Mesendoderm (in vitro differentiated cells): ENCODE measurements at regions not wholly inside any gene's neighbourhood (a gene's known extent, or its start where the extent isn't known, plus 50 kb on each side); places are given as distances from the start of the nearest gene placed in this dataset.
"Not testable (repeated sequence)": the region's sequence is repeated elsewhere in the genome, so short reads cannot be mapped to it uniquely, and the experiment has no call there.

Source experiments
- DNase-seq: peaks from one replicate; pipeline ENCODE4 v3.0.0; 2013
- H2AK5ac ChIP-seq: 2 replicates; pipeline ENCODE4 v1.6.1; 2013; ENCODE audit warnings: low read length, inconsistent platforms
- H2BK120ac ChIP-seq: 2 replicates; pipeline ENCODE4 v1.6.1; 2013; ENCODE audit warnings: low read depth, mild to moderate bottlenecking, low read length, moderate library complexity, mixed read lengths
- H2BK15ac ChIP-seq: replicated peaks from 2 replicates; pipeline ENCODE4 v1.6.1; 2013; ENCODE audit warnings: low read depth, mild to moderate bottlenecking, moderate library complexity
- H2BK5ac ChIP-seq: 2 replicates; pipeline ENCODE4 v1.6.1; 2013; ENCODE audit warnings: low read length, inconsistent platforms
- H3K18ac ChIP-seq: 2 replicates; pipeline ENCODE4 v1.6.1; 2013; ENCODE audit warnings: mild to moderate bottlenecking, low read length, mixed read lengths
- H3K23ac ChIP-seq: one replicate; pipeline ENCODE4 v1.6.1; 2013; ENCODE audit warnings: low read length
- H3K27ac ChIP-seq: 2 replicates; pipeline ENCODE4 v1.5.1; 2013; ENCODE audit warnings: low read depth, mild to moderate bottlenecking, inconsistent platforms, low read length, moderate library complexity
- H3K27me3 ChIP-seq: 2 replicates; pipeline ENCODE4 v1.6.1; 2013; ENCODE audit warnings: low read length, control low read depth, mild to moderate bottlenecking, inconsistent platforms; ENCODE audit not compliant: insufficient read depth, poor library complexity
- H3K36me3 ChIP-seq: 2 replicates; pipeline ENCODE4 v1.6.1; 2013; ENCODE audit warnings: low read length, inconsistent platforms; ENCODE audit not compliant: control insufficient read depth, insufficient read depth
- H3K4ac ChIP-seq: one replicate; pipeline ENCODE4 v1.6.1; 2013; ENCODE audit warnings: low read depth, mild to moderate bottlenecking, low read length, moderate library complexity
- H3K4me1 ChIP-seq: 2 replicates; pipeline ENCODE4 v1.6.1; 2013; ENCODE audit warnings: low read depth, low read length, inconsistent platforms; ENCODE audit not compliant: control insufficient read depth
- H3K4me2 ChIP-seq: 2 replicates; pipeline ENCODE4 v1.6.1; 2013; ENCODE audit warnings: low read length
- H3K4me3 ChIP-seq: 2 replicates; pipeline ENCODE4 v1.5.1; 2013; ENCODE audit warnings: mild to moderate bottlenecking, low read length
- H3K56ac ChIP-seq: one replicate; pipeline ENCODE4 v1.6.1; 2013; ENCODE audit warnings: low read length
- H3K79me1 ChIP-seq: 2 replicates; pipeline ENCODE4 v1.6.1; 2013; ENCODE audit warnings: low read length, inconsistent platforms
- H3K79me2 ChIP-seq: 2 replicates; pipeline ENCODE4 v1.6.1; 2013; ENCODE audit warnings: mild to moderate bottlenecking, low read length; ENCODE audit not compliant: control insufficient read depth, insufficient read depth
- H3K9ac ChIP-seq: 2 replicates; pipeline ENCODE4 v1.6.1; 2013; ENCODE audit warnings: low read length, inconsistent platforms
- H4K5ac ChIP-seq: one replicate; pipeline ENCODE4 v1.6.1; 2013; ENCODE audit warnings: low read length
- H4K8ac ChIP-seq: one replicate; pipeline ENCODE4 v1.6.1; 2013; ENCODE audit warnings: low read depth, mild to moderate bottlenecking, control low read depth, low read length, moderate library complexity
- WGBS: extraction: QIAGEN DNeasy Blood & Tissue Kit; methylation state at CpG from one replicate; pipeline ENCODE4 v1.1.7; 2013; ENCODE audit warnings: low lambda C conversion rate, missing lambda C conversion rate; ENCODE audit not compliant: insufficient coverage; ENCODE audit errors: extremely low coverage; 5-methylcytosine and 5-hydroxymethylcytosine counted together

DNA sequence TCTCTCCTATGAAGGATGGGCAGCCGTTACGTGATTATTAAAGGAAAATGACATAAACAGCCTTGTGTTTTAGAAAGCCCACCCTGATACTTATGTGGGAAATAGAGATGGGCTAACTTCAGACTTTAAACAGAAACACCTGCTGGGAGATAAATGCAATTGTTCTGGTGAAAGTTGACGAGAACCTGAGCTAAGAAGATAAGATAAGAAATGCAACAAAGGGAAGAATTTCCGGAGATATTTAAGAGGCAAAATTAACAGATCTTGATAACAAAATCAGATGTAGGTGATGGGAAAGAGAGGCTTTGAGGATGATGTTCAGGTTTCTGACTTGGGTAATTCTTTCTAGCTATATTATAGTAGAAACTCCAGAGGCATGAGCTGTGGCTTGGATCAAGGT lies 102.7 kb upstream of the SLC7A11 start:
- H3K9ac ChIP-seq, result no peak overlapping the region
- H2BK15ac ChIP-seq, result no peak overlapping the region
- peaks cover 2% of the 10 kb centered on the region for H3K4me1 ChIP-seq
- no peaks in the 10 kb centered on the region for H3K79me1 ChIP-seq
- DNase-seq, result peak; percentile 72
- no peak overlapping the region for H4K8ac ChIP-seq
- no peak overlapping the region for H3K56ac ChIP-seq
- H3K36me3 ChIP-seq, result no peaks in the 10 kb centered on the region
- no peak overlapping the region for H3K18ac ChIP-seq
- H3K4ac ChIP-seq, result no peak overlapping the region
- H3K79me2 ChIP-seq, result no peaks in the 10 kb centered on the region
- no peak overlapping the region for H3K27ac ChIP-seq
- no peak overlapping the region for H3K23ac ChIP-seq
- H2AK5ac ChIP-seq, result no peak overlapping the region
- no peak overlapping the region for H3K4me3 ChIP-seq
- no CpG with 5 or more reads among the region's 4 CpGs for WGBS
- H4K5ac ChIP-seq, result no peak overlapping the region
- H2BK120ac ChIP-seq, result no peak overlapping the region
- H2BK5ac ChIP-seq, result no peak overlapping the region
- H3K27me3 ChIP-seq, result no peaks in the 10 kb centered on the region
- no peak overlapping the region for H3K4me2 ChIP-seq

DNA sequence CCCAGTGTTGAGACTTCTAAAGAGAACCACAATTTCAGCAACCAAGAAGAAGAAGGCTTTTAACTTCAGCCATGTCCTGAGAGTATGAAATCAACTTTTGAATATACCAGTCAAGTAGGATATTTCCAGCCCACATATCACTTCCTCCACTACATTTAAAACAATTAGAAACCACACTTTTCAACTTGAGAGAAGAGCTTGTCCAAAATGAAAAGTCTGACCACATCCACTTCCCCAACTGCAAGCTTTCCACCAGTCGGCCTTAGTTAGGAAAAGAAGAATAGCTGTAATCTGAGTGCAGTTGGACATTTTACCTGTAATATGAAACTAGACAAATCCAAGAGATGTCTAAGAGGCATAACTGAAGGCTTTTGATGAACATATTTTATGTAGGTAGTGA lies 101.9 kb upstream of the SLC7A11 start:
- Histone ChIP-seq H2AK5ac (no peak overlapping the region), H4K5ac (no peak overlapping the region), H3K79me1 (no peaks in the 10 kb centered on the region), H3K4me2 (no peak overlapping the region), H3K27me3 (no peaks in the 10 kb centered on the region), H2BK120ac (peak overlapping the region; percentile 38), H3K27ac (no peak overlapping the region), H4K8ac (no peak overlapping the region), H3K4ac (no peak overlapping the region), H3K23ac (no peak overlapping the region), H3K36me3 (no peaks in the 10 kb centered on the region), H2BK5ac (no peak overlapping the region), H3K9ac (no peak overlapping the region), H3K56ac (no peak overlapping the region), H3K79me2 (no peaks in the 10 kb centered on the region), H2BK15ac (no peak overlapping the region), H3K4me1 (peaks cover 2% of the 10 kb centered on the region), H3K18ac (peak overlapping the region; percentile 39), H3K4me3 (no peak overlapping the region)
- no CpG with 5 or more reads among the region's 1 CpG for WGBS
- DNase-seq, result no peak

DNA sequence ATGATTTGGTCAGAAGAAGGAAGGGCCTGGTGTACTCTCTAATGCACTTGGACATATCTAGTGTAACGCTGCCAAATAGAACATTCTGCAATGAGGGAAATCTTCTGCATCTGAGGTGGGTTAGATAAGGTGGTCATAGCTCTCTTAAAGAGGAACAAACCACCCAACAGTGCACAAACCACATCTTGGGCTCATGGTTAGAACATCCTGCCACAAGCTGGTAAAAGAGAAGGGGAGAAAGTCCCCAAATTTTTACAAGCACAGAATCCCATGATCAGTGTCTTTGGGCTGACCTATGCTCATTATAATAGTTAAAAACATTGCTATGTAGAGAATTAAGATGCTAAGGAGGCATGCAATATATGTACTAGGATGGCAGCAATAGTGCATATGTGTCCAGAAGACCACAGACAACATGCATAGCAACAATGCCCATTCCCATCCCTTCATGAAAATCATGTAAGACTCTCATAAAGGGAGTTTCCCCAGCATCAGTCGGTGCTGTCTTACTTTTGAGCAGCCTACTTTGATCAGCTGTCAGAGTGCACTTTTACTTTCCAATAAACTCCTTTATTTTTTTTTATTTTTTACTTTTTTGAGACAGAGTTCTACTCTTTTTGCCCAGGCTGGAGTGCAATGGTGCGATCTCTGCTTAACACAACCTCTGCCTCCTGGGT lies 99.7 kb upstream of the SLC7A11 start:
- peaks cover 2% of the 10 kb centered on the region for H3K4me1 ChIP-seq
- H2BK15ac ChIP-seq, result no peak overlapping the region
- H3K79me2 ChIP-seq, result no peaks in the 10 kb centered on the region
- H4K8ac ChIP-seq, result no peak overlapping the region
- H3K9ac ChIP-seq, result no peak overlapping the region
- no peaks in the 10 kb centered on the region for H3K79me1 ChIP-seq
- DNase-seq, result no peak
- H3K4ac ChIP-seq, result no peak overlapping the region
- no peaks in the 10 kb centered on the region for H3K27me3 ChIP-seq
- no peak overlapping the region for H3K56ac ChIP-seq
- H3K4me2 ChIP-seq, result no peak overlapping the region
- H3K36me3 ChIP-seq, result no peaks in the 10 kb centered on the region
- H2BK120ac ChIP-seq, result no peak overlapping the region
- no peak overlapping the region for H2BK5ac ChIP-seq
- no peak overlapping the region for H2AK5ac ChIP-seq
- no peak overlapping the region for H3K18ac ChIP-seq
- no peak overlapping the region for H3K27ac ChIP-seq
- no peak overlapping the region for H3K4me3 ChIP-seq
- no peak overlapping the region for H3K23ac ChIP-seq
- no peak overlapping the region for H4K5ac ChIP-seq
- no CpG with 5 or more reads among the region's 3 CpGs for WGBS

DNA sequence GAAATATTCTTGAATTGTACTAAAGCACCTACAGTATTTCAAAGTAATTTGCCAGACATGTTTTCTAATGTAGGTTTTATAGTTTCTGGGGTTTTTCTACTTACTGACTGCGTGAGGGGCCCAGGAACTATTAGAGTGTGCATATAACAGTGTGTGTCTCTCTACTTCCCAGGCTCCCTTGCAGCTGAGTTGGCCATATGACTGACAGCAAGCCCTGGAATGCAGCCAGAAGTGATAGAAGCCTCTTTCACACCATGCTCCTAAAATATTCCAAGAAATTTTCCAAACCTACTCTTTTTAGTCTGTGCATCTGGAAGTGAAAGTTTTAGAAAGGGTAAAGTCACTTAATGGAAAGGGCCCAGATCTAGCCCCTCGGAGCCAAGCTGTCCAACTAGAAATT lies 96.7 kb upstream of the SLC7A11 start:
- no peak for DNase-seq
- Histone ChIP-seq H3K79me2 (no peaks in the 10 kb centered on the region), H2AK5ac (no peak overlapping the region), H3K27ac (no peak overlapping the region), H2BK5ac (no peak overlapping the region), H3K56ac (no peak overlapping the region), H3K4me1 (no peaks in the 10 kb centered on the region), H3K4me2 (no peak overlapping the region), H3K23ac (no peak overlapping the region), H3K79me1 (no peaks in the 10 kb centered on the region), H3K36me3 (no peaks in the 10 kb centered on the region), H3K9ac (no peak overlapping the region), H3K4me3 (no peak overlapping the region), H4K5ac (no peak overlapping the region), H2BK15ac (no peak overlapping the region), H3K4ac (no peak overlapping the region), H3K27me3 (no peaks in the 10 kb centered on the region), H2BK120ac (no peak overlapping the region), H3K18ac (no peak overlapping the region), H4K8ac (no peak overlapping the region)
- no CpG with 5 or more reads among the region's 2 CpGs for WGBS

DNA sequence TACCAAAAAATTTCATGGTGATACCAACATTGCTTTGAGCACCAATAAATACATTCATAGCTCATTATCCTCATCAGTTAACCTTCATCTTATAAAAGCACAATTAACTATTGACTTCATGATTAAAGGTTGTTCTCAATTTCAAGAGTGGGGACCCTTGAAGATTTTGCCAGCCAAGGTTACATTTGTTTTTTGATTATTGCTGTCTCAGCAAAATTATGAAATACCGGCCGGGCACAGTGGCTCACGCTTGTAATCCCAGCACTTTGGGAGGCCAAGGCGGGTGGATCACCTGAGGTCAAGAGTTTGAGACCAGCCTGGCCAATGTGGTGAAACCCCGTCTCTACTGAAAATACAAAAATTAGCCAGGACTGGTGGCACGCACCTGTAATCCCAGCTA lies 96.1 kb upstream of the SLC7A11 start:
- H3K18ac ChIP-seq, H3K79me1 ChIP-seq, DNase-seq, H3K79me2 ChIP-seq, H2BK120ac ChIP-seq, H2AK5ac ChIP-seq, H3K4me2 ChIP-seq, H3K23ac ChIP-seq, H3K27me3 ChIP-seq, H3K36me3 ChIP-seq, H3K9ac ChIP-seq, H3K4me3 ChIP-seq, H4K8ac ChIP-seq, H4K5ac ChIP-seq, H3K4ac ChIP-seq, H3K27ac ChIP-seq, H3K4me1 ChIP-seq, H2BK15ac ChIP-seq, H2BK5ac ChIP-seq, H3K56ac ChIP-seq: not testable (repeated sequence)
- no CpG with 5 or more reads among the region's 6 CpGs for WGBS

DNA sequence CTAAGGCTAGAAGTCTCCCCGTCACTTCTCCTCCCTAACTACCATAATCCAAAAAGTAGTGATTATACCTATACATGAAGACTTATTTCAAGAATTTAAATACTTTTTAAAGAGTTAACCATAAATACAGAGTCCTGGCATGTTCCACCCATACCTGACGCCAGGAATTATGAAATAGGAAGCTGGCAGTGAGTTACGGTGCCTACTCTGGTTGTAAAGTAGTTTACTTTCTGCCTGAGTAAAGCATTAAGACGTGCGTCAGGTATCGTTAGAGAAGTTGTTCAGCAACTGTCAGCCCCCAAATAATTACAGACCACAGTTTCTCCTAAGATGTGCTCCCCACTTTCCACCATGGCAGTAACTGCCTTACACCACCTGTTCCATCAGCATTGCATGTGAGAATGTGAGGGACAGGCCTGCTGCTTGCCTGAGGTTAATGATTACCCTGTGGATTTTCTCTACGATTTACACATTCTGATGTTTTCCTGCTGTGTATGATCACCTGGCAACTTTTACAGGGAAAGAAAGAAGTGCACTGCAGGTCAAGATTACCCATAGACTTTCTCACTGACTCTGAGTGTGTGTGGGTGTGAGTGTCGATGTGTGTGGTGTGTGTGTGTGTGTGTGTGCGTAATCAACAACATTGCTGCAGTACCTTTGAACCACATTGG lies 92.3 kb upstream of the SLC7A11 start:
- no peak overlapping the region for H2BK15ac ChIP-seq
- no peak overlapping the region for H3K4me3 ChIP-seq
- no peak overlapping the region for H3K4me2 ChIP-seq
- no peak overlapping the region for H4K5ac ChIP-seq
- no peak overlapping the region for H3K18ac ChIP-seq
- no peaks in the 10 kb centered on the region for H3K79me1 ChIP-seq
- no peaks in the 10 kb centered on the region for H3K4me1 ChIP-seq
- H3K9ac ChIP-seq, result no peak overlapping the region
- H3K36me3 ChIP-seq, result no peaks in the 10 kb centered on the region
- peak overlapping the region; percentile 66 for H3K23ac ChIP-seq
- no peaks in the 10 kb centered on the region for H3K79me2 ChIP-seq
- no peaks in the 10 kb centered on the region for H3K27me3 ChIP-seq
- DNase-seq, result no peak
- no peak overlapping the region for H2AK5ac ChIP-seq
- no peak overlapping the region for H2BK120ac ChIP-seq
- H2BK5ac ChIP-seq, result no peak overlapping the region
- H3K27ac ChIP-seq, result no peak overlapping the region
- H4K8ac ChIP-seq, result no peak overlapping the region
- H3K4ac ChIP-seq, result no peak overlapping the region
- peak overlapping the region; percentile 25 for H3K56ac ChIP-seq
- WGBS, result no CpG with 5 or more reads among the region's 9 CpGs
